ENCODE measurements at regions not wholly inside any gene's neighbourhood (a gene's known extent, or its start where the extent isn't known, plus 50 kb on each side); places are given as distances from the start of the nearest gene placed in this dataset.

- no peak for TF ChIP-seq POLR2A (IDR thresholded peaks at IDR 0.05; ENCODE audit: extremely low read depth, insufficient read length)
- TF ChIP-seq, protein P1, sequence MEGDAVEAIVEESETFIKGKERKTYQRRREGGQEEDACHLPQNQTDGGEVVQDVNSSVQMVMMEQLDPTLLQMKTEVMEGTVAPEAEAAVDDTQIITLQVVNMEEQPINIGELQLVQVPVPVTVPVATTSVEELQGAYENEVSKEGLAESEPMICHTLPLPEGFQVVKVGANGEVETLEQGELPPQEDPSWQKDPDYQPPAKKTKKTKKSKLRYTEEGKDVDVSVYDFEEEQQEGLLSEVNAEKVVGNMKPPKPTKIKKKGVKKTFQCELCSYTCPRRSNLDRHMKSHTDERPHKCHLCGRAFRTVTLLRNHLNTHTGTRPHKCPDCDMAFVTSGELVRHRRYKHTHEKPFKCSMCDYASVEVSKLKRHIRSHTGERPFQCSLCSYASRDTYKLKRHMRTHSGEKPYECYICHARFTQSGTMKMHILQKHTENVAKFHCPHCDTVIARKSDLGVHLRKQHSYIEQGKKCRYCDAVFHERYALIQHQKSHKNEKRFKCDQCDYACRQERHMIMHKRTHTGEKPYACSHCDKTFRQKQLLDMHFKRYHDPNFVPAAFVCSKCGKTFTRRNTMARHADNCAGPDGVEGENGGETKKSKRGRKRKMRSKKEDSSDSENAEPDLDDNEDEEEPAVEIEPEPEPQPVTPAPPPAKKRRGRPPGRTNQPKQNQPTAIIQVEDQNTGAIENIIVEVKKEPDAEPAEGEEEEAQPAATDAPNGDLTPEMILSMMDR (IDR thresholded peaks at IDR 0.05; ENCODE audit: low read depth, low read length): no peak
Observed at GRCh38 chr15:54960266-54960665, 236.5 kb downstream of the RSL24D1 start.

Data from NB4 (cell line).